GM23338 (cell line): ENCODE measurements at regions not wholly inside any gene's neighbourhood (a gene's known extent, or its start where the extent isn't known, plus 50 kb on each side); places are given as distances from the start of the nearest gene placed in this dataset.

Experiments used
- ATAC-seq: fragments of 200-7000 bp; cut with Tn5 transposase; 3 replicates; pipeline ENCODE4 v1.9.1; 2020
- DNase-seq: peaks from one replicate; pipeline ENCODE4 v3.0.0-alpha.2; 2015; ENCODE audit warnings: low spot score
- H2AFZ ChIP-seq: fragments of 200-600 bp; sonication (generic); 2 replicates; pipeline ENCODE4 v1.8.0; 2016; ENCODE audit warnings: antibody characterized with exemption, mild to moderate bottlenecking, moderate library complexity
- H3F3A ChIP-seq: fragments of 200-600 bp; sonication (generic); replicated peaks from 2 replicates; pipeline ENCODE4 v1.8.0; 2017; ENCODE audit warnings: antibody characterized with exemption, mixed run types, low read depth
- H3K27ac ChIP-seq: fragments of 200-600 bp; sonication (generic); 2 replicates; pipeline ENCODE4 v1.6.1; 2016; ENCODE audit warnings: low read depth
- H3K27me3 ChIP-seq: fragments of 200-600 bp; sonication (generic); 2 replicates; pipeline ENCODE4 v1.8.0; 2016; ENCODE audit warnings: mild to moderate bottlenecking, mixed run types, moderate library complexity; ENCODE audit not compliant: insufficient read depth
- H3K36me3 ChIP-seq: fragments of 200-600 bp; sonication (generic); 2 replicates; pipeline ENCODE4 v1.8.0; 2016; ENCODE audit warnings: mild to moderate bottlenecking; ENCODE audit not compliant: insufficient read depth
- H3K4me1 ChIP-seq: fragments of 200-600 bp; sonication (generic); 2 replicates; pipeline ENCODE4 v1.8.0; 2016; ENCODE audit warnings: mild to moderate bottlenecking, moderate library complexity; ENCODE audit not compliant: insufficient read depth
- H3K4me2 ChIP-seq: fragments of 200-600 bp; sonication (generic); 2 replicates; pipeline ENCODE4 v1.7.1; 2017; ENCODE audit warnings: mixed run types
- H3K4me3 ChIP-seq: fragments of 200-600 bp; sonication (generic); 2 replicates; pipeline ENCODE4 v1.6.1; 2016; ENCODE audit warnings: mixed run types
- H3K79me2 ChIP-seq: fragments of 200-600 bp; sonication (generic); replicated peaks from 2 replicates; pipeline ENCODE4 v1.8.0; 2017; ENCODE audit warnings: mild to moderate bottlenecking; ENCODE audit not compliant: insufficient read depth
- H3K9me2 ChIP-seq: fragments of 200-600 bp; sonication (generic); 2 replicates; pipeline ENCODE4 v1.8.0; 2017; ENCODE audit not compliant: insufficient read depth
- H4K20me1 ChIP-seq: fragments of 200-600 bp; sonication (generic); replicated peaks from 2 replicates; pipeline ENCODE4 v1.8.0; 2017; ENCODE audit warnings: mild to moderate bottlenecking; ENCODE audit not compliant: insufficient read depth
- H3K27ac Mint-ChIP-seq: 2 replicates; pipeline ENCODE4 v1.8.0; 2020; ENCODE audit warnings: inconsistent platforms, mild to moderate bottlenecking, moderate library complexity, mixed read lengths
- H3K27me3 Mint-ChIP-seq: 3 replicates; pipeline ENCODE4 v1.8.0; 2022; ENCODE audit warnings: low read depth, mild to moderate bottlenecking, moderate library complexity, mixed read lengths, inconsistent platforms; ENCODE audit not compliant: insufficient read depth, poor library complexity
- H3K36me3 Mint-ChIP-seq: 3 replicates; pipeline ENCODE4 v1.8.0; 2021; ENCODE audit warnings: low read depth, mild to moderate bottlenecking, inconsistent platforms, moderate library complexity, mixed read lengths
- H3K4me1 Mint-ChIP-seq: 3 replicates; pipeline ENCODE4 v1.8.0; 2020; ENCODE audit warnings: mild to moderate bottlenecking, inconsistent platforms, mixed read lengths
- H3K4me3 Mint-ChIP-seq: 3 replicates; pipeline ENCODE4 v1.8.0; 2021; ENCODE audit warnings: moderate library complexity, mild to moderate bottlenecking, inconsistent platforms, mixed read lengths
- H3K9me3 Mint-ChIP-seq: 3 replicates; pipeline ENCODE4 v1.8.0; 2020; ENCODE audit warnings: moderate library complexity, mild to moderate bottlenecking, inconsistent platforms, mixed read lengths
- CTCF ChIP-seq, 2 experiments: fragments of 200-600 bp in 1 of 2; sonication (generic) in 1 of 2; conservative IDR thresholded peaks; 2 replicates each; pipeline versions ENCODE4 v1.5.1 to v1.6.1; 2016 to 2017; ENCODE audit warnings: antibody characterized with exemption in 2 of 2, low read depth in 2 of 2, mild to moderate bottlenecking in 2 of 2, moderate library complexity in 1 of 2
- ETS1 ChIP-seq: IDR thresholded peaks from 2 replicates; pipeline ENCODE4 v1.6.1; 2016; ENCODE audit warnings: antibody characterized with exemption
- EZH2 ChIP-seq: fragments of 200-600 bp; sonication (generic); IDR thresholded peaks from one replicate; pipeline ENCODE4 v1.8.0; 2017; ENCODE audit warnings: antibody characterized with exemption, mild to moderate bottlenecking, low read depth; ENCODE audit not compliant: unreplicated experiment
- EZH2phosphoT487 ChIP-seq: fragments of 200-600 bp; sonication (generic); IDR thresholded peaks from one replicate; pipeline ENCODE4 v1.8.1; 2018; ENCODE audit warnings: antibody characterized with exemption; ENCODE audit not compliant: unreplicated experiment
- JUNB ChIP-seq: IDR thresholded peaks from one replicate; pipeline ENCODE4 v1.6.1; 2016; ENCODE audit warnings: antibody characterized with exemption; ENCODE audit not compliant: unreplicated experiment
- NANOG ChIP-seq: IDR thresholded peaks from 2 replicates; pipeline ENCODE4 v1.6.1; 2016; ENCODE audit warnings: antibody characterized with exemption, borderline replicate concordance
- POLR2AphosphoS5 ChIP-seq: IDR thresholded peaks from 2 replicates; pipeline ENCODE4 v1.6.1; 2016; ENCODE audit warnings: antibody characterized with exemption, low read depth
- REST ChIP-seq: IDR thresholded peaks from one replicate; pipeline ENCODE4 v1.6.1; 2018; ENCODE audit warnings: antibody characterized with exemption; ENCODE audit not compliant: unreplicated experiment
- STAT1 ChIP-seq: IDR thresholded peaks from one replicate; pipeline ENCODE4 v1.6.1; 2016; ENCODE audit warnings: antibody characterized with exemption; ENCODE audit not compliant: unreplicated experiment
- ZNF114 ChIP-seq: fragments of 250-450 bp; sonication (Bioruptor Pico); IDR thresholded peaks from 2 replicates; pipeline ENCODE4 v1.5.0; 2020; ENCODE audit warnings: mild to moderate bottlenecking, moderate library complexity

- TF ChIP-seq JUNB (no peak), CTCF (conservative IDR thresholded peaks at IDR 0.05; ENCODE audit: low read depth in 2 of 2) (no peak), EZH2phosphoT487 (no peak), NANOG (no peak), POLR2AphosphoS5 (no peak), REST (no peak), EZH2 (no peak), ZNF114 (no peak), STAT1 (no peak), ETS1 (no peak)
Measured at GRCh38 chr3:165403666-165404065, 207.5 kb upstream of the SLITRK3 start (continued).

GRCh38 chr3:165395188-165395587, 199.0 kb upstream of the SLITRK3 start:
- TF ChIP-seq NANOG (peak; percentile 73), ETS1 (no peak)
- Histone ChIP-seq H3K27me3 (no peaks in the 10 kb centered on the region), H3K9me2 (no peaks in the 10 kb centered on the region; the same call in 1 of the 2 replicates), H2AFZ (no peak overlapping the region), H3K79me2 (no peaks in the 10 kb centered on the region), H3F3A (no peaks in the 10 kb centered on the region), H4K20me1 (no peaks in the 10 kb centered on the region), H3K27ac (no peak overlapping the region), H3K4me1 (peaks cover 19% of the 10 kb centered on the region), H3K4me3 (no peak overlapping the region), H3K36me3 (no peaks in the 10 kb centered on the region), H3K4me2 (peak overlapping the region; percentile 2; the same call in 1 of the 2 replicates)
- Mint-ChIP-seq H3K36me3 (no peaks in the 10 kb centered on the region), H3K27ac (peak overlapping the region; percentile 75; the same call in 1 of the 2 replicates), H3K9me3 (no peaks in the 10 kb centered on the region), H3K4me1 (peaks cover 17% of the 10 kb centered on the region), H3K4me3 (no peak overlapping the region), H3K27me3 (peaks cover 4% of the 10 kb centered on the region)
- DNase-seq (peak; percentile 34), ATAC-seq (no peak)
